ENCODE measurements at regions not wholly inside any gene's neighbourhood (a gene's known extent, or its start where the extent isn't known, plus 50 kb on each side); places are given as distances from the start of the nearest gene placed in this dataset.

GRCh38 chr2:58664523-58665151, 423.5 kb upstream of the FANCL start:
- Histone ChIP-seq H3K4me1 (ENCODE audit: insufficient read depth) (no peaks in the 10 kb centered on the region), H3K36me3 (no peaks in the 10 kb centered on the region), H3K27me3 (no peaks in the 10 kb centered on the region), H3K27ac (no peak overlapping the region), H3K4me3 (no peak overlapping the region), H3K9me3 (no peaks in the 10 kb centered on the region)
- TF ChIP-seq, protein P1, sequence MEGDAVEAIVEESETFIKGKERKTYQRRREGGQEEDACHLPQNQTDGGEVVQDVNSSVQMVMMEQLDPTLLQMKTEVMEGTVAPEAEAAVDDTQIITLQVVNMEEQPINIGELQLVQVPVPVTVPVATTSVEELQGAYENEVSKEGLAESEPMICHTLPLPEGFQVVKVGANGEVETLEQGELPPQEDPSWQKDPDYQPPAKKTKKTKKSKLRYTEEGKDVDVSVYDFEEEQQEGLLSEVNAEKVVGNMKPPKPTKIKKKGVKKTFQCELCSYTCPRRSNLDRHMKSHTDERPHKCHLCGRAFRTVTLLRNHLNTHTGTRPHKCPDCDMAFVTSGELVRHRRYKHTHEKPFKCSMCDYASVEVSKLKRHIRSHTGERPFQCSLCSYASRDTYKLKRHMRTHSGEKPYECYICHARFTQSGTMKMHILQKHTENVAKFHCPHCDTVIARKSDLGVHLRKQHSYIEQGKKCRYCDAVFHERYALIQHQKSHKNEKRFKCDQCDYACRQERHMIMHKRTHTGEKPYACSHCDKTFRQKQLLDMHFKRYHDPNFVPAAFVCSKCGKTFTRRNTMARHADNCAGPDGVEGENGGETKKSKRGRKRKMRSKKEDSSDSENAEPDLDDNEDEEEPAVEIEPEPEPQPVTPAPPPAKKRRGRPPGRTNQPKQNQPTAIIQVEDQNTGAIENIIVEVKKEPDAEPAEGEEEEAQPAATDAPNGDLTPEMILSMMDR (IDR thresholded peaks at IDR 0.05): no peak
- TF ChIP-seq EP300 (IDR thresholded peaks at IDR 0.05): no peak
- no peak for TF ChIP-seq POLR2A (IDR thresholded peaks at IDR 0.05)
- no peak for DNase-seq
- WGBS, 3 donors: 44 to 57% (median 57%) methylated on average over 5 of the region's 5 CpGs
- intact Hi-C loops (cut with DNase I): no loop called here

DNA sequence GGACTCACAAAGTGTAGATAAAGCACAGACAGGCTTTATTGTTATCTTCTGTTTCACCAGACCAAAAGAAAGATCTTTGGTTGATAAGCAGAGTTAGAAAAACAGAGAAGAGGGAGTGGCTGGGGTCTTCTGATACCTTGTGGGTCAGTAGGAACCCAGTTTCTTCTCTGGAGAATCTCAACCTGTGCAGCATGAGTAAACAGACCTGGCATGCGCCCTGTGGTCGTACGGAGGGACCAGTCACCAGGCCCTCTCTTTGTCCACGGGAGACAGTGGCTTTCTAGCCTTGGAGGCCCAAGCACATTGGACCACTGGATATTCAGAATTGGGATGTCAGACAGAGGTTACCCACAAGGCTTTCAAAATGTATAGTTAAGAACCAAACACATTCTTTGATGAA, 418.9 kb upstream of the FANCL start:
- no peaks in the 10 kb centered on the region for H3K27me3 ChIP-seq
- DNase-seq: no peak
- H3K4me3 ChIP-seq: no peak overlapping the region
- 89 to 92% (median 91%) methylated on average over 4 of the region's 4 CpGs for WGBS, 3 donors
- no peaks in the 10 kb centered on the region for H3K9me3 ChIP-seq
- no peak overlapping the region for H3K27ac ChIP-seq
- no peaks in the 10 kb centered on the region for H3K36me3 ChIP-seq
- no peaks in the 10 kb centered on the region for H3K4me1 ChIP-seq (ENCODE audit: insufficient read depth)
- TF ChIP-seq EP300 (IDR thresholded peaks at IDR 0.05) (no peak), POLR2A (IDR thresholded peaks at IDR 0.05) (no peak)
- TF ChIP-seq, protein P1 (IDR thresholded peaks at IDR 0.05): no peak
- intact Hi-C loops (cut with DNase I): no loop called here

GRCh38 chr2:58655152-58655551, 414.0 kb upstream of the FANCL start:
- DNase-seq: no peak
- H3K9me3 ChIP-seq: no peaks in the 10 kb centered on the region
- no peaks in the 10 kb centered on the region for H3K4me1 ChIP-seq (ENCODE audit: insufficient read depth)
- no peaks in the 10 kb centered on the region for H3K27me3 ChIP-seq
- no peak overlapping the region for H3K4me3 ChIP-seq
- intact Hi-C loops (cut with DNase I): no loop called here
- no peaks in the 10 kb centered on the region for H3K36me3 ChIP-seq
- TF ChIP-seq, protein P1 (IDR thresholded peaks at IDR 0.05): no peak
- no peak for TF ChIP-seq POLR2A (IDR thresholded peaks at IDR 0.05)
- TF ChIP-seq EP300 (IDR thresholded peaks at IDR 0.05): no peak
- H3K27ac ChIP-seq: no peak overlapping the region

DNA sequence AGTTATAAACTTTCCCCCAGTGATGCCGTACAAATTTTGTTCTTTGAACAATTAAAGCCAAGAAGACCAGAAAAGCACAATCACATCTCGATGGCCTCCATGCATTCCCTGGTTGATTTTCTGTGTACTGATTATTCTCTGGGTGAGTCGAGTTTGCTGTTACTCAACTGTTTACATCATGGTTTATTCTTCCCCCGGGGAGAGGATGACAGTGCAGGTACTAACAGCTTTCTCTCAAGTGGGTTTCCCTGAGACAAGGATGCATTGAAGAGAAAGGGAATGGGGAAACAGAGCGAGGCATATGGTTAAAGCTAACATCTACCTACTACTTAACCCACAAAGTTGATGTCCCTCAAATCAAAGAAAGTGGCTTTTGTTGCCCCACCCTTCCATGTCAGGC, 410.8 kb upstream of the FANCL start:
- Histone ChIP-seq H3K27me3 (no peaks in the 10 kb centered on the region), H3K27ac (no peak overlapping the region), H3K4me3 (no peak overlapping the region), H3K9me3 (no peaks in the 10 kb centered on the region), H3K4me1 (ENCODE audit: insufficient read depth) (no peaks in the 10 kb centered on the region), H3K36me3 (no peaks in the 10 kb centered on the region)
- TF ChIP-seq EP300 (IDR thresholded peaks at IDR 0.05) (no peak), POLR2A (IDR thresholded peaks at IDR 0.05) (no peak)
- TF ChIP-seq, protein P1 (IDR thresholded peaks at IDR 0.05): no peak
- intact Hi-C loops (cut with DNase I): no loop called here
- no peak for DNase-seq
- WGBS, 3 donors: 78 to 83% (median 78%) methylated on average over 5 of the region's 5 CpGs
